ENCODE measurements at regions not wholly inside any gene's neighbourhood (a gene's known extent, or its start where the extent isn't known, plus 50 kb on each side); places are given as distances from the start of the nearest gene placed in this dataset.

- DNase-seq, result peak in 1 of 3 experiments; percentile 15
Measured at GRCh38 chr11:93080146-93080759, 110.8 kb downstream of the MTNR1B start.

- no peak for DNase-seq
Measured at GRCh38 chr11:93081694-93082093, 112.2 kb downstream of the MTNR1B start.

- no peak for DNase-seq
Measured at GRCh38 chr11:93082900-93083299, 113.4 kb downstream of the MTNR1B start.

- DNase-seq, result no peak
Measured at GRCh38 chr11:93084727-93085505, 112.9 kb downstream of the SLC36A4 start.

- DNase-seq, result peak in 2 of 3 experiments; percentile 8 to 52
Measured at GRCh38 chr11:93089474-93090102, 108.2 kb downstream of the SLC36A4 start.

Data from NCI-H1417 (cell line).